GM15510 (cell line): ENCODE measurements at regions not wholly inside any gene's neighbourhood (a gene's known extent, or its start where the extent isn't known, plus 50 kb on each side); places are given as distances from the start of the nearest gene placed in this dataset.

Experiments used
- POLR2A ChIP-seq: IDR thresholded peaks from 3 replicates; pipeline ENCODE4 v1.6.1; 2011; ENCODE audit warnings: borderline replicate concordance; ENCODE audit not compliant: insufficient read length; ENCODE audit errors: extremely low read depth

- TF ChIP-seq POLR2A: no peak
Measured at GRCh38 chr5:133706506-133707430, 94.4 kb upstream of the FSTL4 start.

DNA sequence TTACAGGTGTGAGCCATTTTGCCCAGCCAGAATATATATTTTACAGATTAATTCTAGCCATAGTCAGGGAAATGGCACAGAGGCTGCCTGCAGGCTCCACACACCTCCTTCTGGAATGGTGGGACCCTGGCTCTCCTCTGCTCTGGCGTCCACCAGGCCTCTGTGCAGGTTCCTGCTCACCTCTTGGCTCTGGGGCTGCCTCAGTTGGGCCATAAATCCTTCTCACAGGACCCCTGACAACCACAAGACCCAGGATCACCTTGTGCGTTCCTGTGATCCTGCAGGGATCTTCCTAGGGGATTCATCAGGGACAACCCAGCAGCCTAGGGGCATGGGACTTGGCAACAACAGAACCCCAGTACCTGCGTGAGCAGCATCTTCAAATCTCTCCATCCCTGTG is 93.0 kb upstream of the FSTL4 start:
- no peak for TF ChIP-seq POLR2A

DNA sequence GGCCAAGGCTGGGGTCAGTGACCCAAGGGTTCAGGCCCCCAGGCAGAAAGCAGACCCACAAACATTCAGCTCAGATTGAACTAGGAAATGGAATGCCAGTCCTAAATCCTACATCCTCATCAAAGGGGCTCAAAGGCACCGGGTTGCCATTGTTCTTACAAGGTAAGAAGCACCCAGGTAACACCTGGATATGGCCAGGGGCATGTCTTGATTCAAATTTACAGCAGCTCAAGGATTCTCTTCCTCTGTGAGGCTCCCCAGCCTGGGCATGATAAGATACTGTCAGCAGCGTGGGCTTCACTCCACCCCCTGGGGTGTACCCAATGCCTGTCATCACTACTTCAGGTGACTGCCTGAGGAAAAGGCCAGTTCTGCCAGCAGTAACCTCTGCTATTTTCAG is 92.1 kb upstream of the FSTL4 start:
- no peak for TF ChIP-seq POLR2A

GRCh38 chr5:133703935-133704334 is 91.6 kb upstream of the FSTL4 start:
- TF ChIP-seq POLR2A: no peak

DNA sequence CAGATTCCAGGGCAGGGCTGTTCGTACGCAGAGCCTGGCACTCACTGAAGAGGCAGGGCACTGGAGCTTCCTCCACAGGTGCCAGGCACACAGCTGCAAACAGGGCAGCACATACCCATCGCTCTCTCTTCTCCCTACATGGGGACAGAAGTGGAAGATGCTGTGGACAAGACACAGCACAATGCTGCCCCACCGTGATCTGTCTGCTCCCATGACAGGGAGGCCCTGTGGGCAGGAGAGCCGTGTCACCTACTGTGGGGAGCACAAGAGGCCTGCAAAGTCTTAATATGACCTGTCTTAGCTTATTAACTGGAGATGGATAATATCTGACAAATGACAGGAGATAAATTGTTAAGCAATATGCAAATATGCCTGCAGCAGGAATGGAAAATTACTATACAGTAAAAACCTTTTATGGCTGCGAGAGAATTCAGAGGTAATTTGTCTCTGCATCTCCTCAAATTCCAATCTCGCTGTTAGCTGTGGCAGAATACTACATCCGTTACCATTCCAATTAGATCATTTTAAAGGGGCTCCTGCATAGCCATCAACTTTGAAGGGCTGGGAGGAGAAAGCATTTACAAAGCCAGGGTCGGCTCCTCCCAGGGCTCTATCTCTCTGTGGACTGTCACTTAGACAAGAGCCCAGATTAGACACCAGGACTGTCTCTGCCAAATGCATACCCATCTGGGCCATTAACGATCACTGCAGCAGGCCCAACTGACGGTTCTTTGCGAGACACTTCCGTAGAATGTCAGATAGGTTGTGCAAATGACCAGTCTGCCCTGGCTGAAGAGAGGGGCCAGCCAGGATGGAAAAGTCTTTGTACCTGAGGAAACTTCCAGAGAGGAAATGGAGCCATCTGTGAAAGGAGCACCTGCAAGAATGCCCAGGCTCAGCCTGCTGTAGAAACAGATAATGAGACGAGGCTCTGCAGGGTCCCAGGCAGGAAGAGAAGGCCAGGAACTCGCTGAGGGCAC is 90.7 kb upstream of the FSTL4 start:
- no peak for TF ChIP-seq POLR2A

GRCh38 chr5:133701871-133702270 is 89.5 kb upstream of the FSTL4 start:
- no peak for TF ChIP-seq POLR2A

DNA sequence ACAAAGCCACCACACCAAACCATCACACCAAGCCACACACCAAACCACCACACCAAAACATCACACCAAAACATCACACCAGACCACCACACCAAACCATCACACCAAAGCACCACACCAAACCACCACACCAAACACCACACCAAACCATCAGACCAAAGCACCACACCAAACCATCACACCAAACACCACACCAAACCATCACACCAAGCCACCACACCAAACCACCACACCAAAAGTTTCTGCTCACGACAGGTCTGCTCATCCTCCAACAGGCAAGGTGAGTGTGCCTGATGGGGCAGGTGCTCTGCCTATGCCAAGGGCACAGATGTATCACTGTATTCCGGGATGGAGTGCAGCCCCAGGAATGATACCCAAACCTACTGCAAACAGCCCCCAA is 87.9 kb upstream of the FSTL4 start:
- no peak for TF ChIP-seq POLR2A

GRCh38 chr5:133698646-133699526 is 86.5 kb upstream of the FSTL4 start:
- no peak for TF ChIP-seq POLR2A

DNA sequence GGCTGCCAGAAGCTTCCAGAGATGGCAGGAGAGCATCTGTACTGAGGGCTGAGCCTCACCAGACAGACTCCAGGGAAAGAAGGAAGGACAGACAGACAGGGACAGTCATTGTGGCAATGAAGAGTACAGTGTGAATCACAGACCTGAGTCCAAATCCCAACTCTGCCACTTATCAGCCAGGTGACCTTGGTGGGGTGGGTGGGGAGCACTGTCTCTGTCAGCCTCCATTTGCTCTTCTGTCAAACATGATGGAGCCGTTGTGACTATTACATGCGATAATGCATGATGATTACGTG is 85.9 kb upstream of the FSTL4 start:
- no peak for TF ChIP-seq POLR2A

- no peak for TF ChIP-seq POLR2A
Measured at GRCh38 chr5:133697536-133698258, 85.4 kb upstream of the FSTL4 start.

DNA sequence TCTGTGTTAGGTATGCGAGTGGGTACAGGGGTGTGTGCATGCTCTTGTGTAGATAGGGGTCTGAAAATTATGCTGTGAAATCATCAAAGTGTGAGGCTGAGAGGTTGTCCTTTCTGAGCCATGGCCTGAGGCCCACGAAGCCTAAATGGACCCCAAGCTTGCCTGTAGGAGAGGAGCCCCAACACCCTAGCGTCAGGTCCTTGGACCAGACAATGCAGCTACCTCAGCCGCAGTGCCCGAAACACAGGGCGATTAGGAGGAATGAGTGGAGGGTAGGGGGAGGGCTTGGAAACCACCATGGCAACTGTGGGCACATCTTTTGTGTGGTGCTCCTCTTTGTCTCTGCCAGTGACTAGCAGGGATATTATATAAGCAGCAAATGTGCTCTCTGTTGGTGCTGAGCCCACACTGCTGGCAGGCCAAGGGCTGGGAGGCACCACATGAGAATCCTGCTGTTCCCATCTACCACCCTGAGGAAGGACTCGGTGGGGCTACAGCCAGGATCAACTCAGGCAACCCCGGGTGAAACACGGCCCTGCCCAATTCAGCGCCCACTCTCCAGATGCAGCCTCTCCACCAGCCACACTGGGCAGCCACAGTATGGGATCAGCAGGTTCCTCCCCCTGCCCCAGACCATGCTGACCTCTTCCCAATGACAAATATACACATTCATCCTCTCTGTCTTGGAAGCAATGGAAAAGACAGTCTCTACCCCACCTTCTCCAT is 84.6 kb upstream of the FSTL4 start:
- no peak for TF ChIP-seq POLR2A

DNA sequence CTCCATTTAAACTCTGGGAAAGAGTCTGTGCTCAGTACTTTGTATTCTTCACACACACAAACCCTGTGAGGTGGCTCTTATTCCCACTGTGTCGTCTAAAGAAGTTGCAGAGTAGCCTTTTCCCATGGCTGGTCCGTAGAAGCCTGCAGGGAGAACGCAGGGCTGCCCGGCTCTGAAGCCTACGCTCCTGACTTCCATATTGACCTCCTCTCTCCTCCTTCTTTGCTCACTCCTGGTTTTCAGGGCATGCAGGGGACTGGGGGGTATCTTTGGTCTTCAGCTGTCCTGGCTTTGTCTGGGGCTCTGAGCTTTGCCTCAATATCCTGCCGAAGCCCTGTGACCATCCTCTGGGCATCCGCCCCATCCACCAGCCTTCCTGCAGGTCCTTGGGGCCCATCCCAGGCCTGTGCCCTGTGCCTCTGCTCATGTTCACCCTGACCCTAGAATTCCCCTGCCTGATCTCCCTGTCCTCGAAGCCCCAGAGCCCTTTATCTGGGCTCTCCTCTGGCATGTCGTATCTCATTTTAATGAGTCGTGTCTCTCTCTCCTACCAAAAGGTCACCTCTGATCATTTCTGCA is 83.8 kb upstream of the FSTL4 start:
- TF ChIP-seq POLR2A: no peak
